H1 (cell line): ENCODE measurements at regions not wholly inside any gene's neighbourhood (a gene's known extent, or its start where the extent isn't known, plus 50 kb on each side); places are given as distances from the start of the nearest gene placed in this dataset.

Experiments
- CTCF ChIA-PET: fragments of 300-600 bp; sonication (Branson Sonifier 250); formaldehyde crosslinking; loops from one replicate; lab custom pipeline; 2021; ENCODE audit not compliant: partially characterized antibody; lab: Charles Lee
- POLR2A ChIA-PET: fragments of 300-600 bp; sonication (Branson Sonifier 250); formaldehyde crosslinking; loops from one replicate; lab custom pipeline; 2021; ENCODE audit warnings: inconsistent platforms; ENCODE audit not compliant: partially characterized antibody; lab: Charles Lee
- DNase-seq, 2 experiments: peaks; one replicate each; pipeline versions ENCODE4 v3.0.0 to v3.0.0-alpha.2; 2010 to 2022; ENCODE audit warnings: low spot score in 2 of 2, low read depth in 1 of 2, mixed read lengths in 1 of 2
- FAIRE-seq: peaks from 2 replicates; lab custom pipeline; 2011; peaks lifted over from hg19 to GRCh38; lab: Jason Lieb, UNC
- H2AFZ ChIP-seq: 2 replicates; pipeline ENCODE4 v1.8.1; 2012; ENCODE audit warnings: low read length, inconsistent platforms
- H2AK5ac ChIP-seq: 2 replicates; pipeline ENCODE4 v1.6.1; 2013; ENCODE audit warnings: low read depth, low read length
- H2BK120ac ChIP-seq: replicated peaks from 2 replicates; pipeline ENCODE3; 2013; ENCODE audit warnings: low read depth, low read length, inconsistent platforms
- H2BK12ac ChIP-seq: 2 replicates; pipeline ENCODE4 v1.6.1; 2013; ENCODE audit warnings: low read depth, low read length
- H2BK15ac ChIP-seq: 2 replicates; pipeline ENCODE4 v1.6.1; 2013; ENCODE audit warnings: low read length
- H2BK20ac ChIP-seq: 2 replicates; pipeline ENCODE4 v1.6.1; 2013; ENCODE audit warnings: low read length
- H2BK5ac ChIP-seq: 2 replicates; pipeline ENCODE4 v1.6.1; 2013; ENCODE audit warnings: low read depth, low read length
- H3K14ac ChIP-seq: 2 replicates; pipeline ENCODE4 v1.6.1; 2013; ENCODE audit warnings: inconsistent platforms; ENCODE audit not compliant: insufficient read length
- H3K18ac ChIP-seq: 2 replicates; pipeline ENCODE4 v1.6.1; 2013; ENCODE audit warnings: low read length; ENCODE audit errors: extremely low read depth
- H3K23ac ChIP-seq: 2 replicates; pipeline ENCODE4 v1.6.1; 2013; ENCODE audit warnings: inconsistent platforms; ENCODE audit not compliant: insufficient read length
- H3K23me2 ChIP-seq: 2 replicates; pipeline ENCODE4 v1.6.1; 2013; ENCODE audit warnings: low read depth, low read length
- H3K27ac ChIP-seq: 2 replicates; pipeline ENCODE4 v1.6.1; 2011; ENCODE audit warnings: low read depth, low read length, inconsistent platforms
- H3K27me3 ChIP-seq, 4 experiments: replicated peaks in 1 of 4; 1 replicate in 1 of 4; 2 replicates in 3 of 4; pipeline versions ENCODE4 v1.6.1 to v1.8.1; 2011 to 2013; ENCODE audit warnings: low read length in 3 of 4, mild to moderate bottlenecking in 3 of 4, inconsistent platforms in 2 of 4, mixed read lengths in 2 of 4, moderate library complexity in 1 of 4; ENCODE audit not compliant: control insufficient read depth in 3 of 4, insufficient read depth in 3 of 4; ENCODE audit errors: extremely low read depth in 1 of 4
- H3K36me3 ChIP-seq, 4 experiments: 2 replicates each; pipeline versions ENCODE4 v1.6.1 to v1.8.1; 2011 to 2013; ENCODE audit warnings: mild to moderate bottlenecking in 4 of 4, low read length in 3 of 4, moderate library complexity in 2 of 4, control low read depth in 1 of 4, inconsistent platforms in 1 of 4; ENCODE audit not compliant: insufficient read depth in 4 of 4, control insufficient read depth in 2 of 4
- H3K4ac ChIP-seq: replicated peaks from 2 replicates; pipeline ENCODE3; 2013; ENCODE audit warnings: low read length, low read depth, mixed read lengths, inconsistent platforms; ENCODE audit not compliant: insufficient read length
- H3K4me1 ChIP-seq, 4 experiments: replicated peaks in 1 of 4; 1 replicate in 1 of 4; 2 replicates in 3 of 4; pipeline versions ENCODE4 v1.6.1 to v1.8.1; 2011 to 2013; ENCODE audit warnings: low read length in 3 of 4, inconsistent platforms in 2 of 4, mixed read lengths in 1 of 4; ENCODE audit not compliant: insufficient read depth in 4 of 4, control insufficient read depth in 3 of 4
- H3K4me2 ChIP-seq, 2 experiments: 2 replicates each; pipeline versions ENCODE4 v1.6.1 to v1.8.1; 2011 to 2013; ENCODE audit warnings: low read depth in 2 of 2, low read length in 2 of 2, control low read depth in 1 of 2, inconsistent platforms in 1 of 2, mild to moderate bottlenecking in 1 of 2; ENCODE audit not compliant: insufficient read depth in 1 of 2
- H3K4me3 ChIP-seq, 4 experiments: fragments of 200-600, 300-600 bp in 1 of 4; sonication (generic), shearing (Covaris generic), sonication (Bioruptor Twin) in 1 of 4; 2 replicates each; pipeline versions ENCODE4 v1.5.1 to v1.8.1; 2011 to 2016; ENCODE audit warnings: low read length in 4 of 4, low read depth in 3 of 4, control low read depth in 2 of 4, inconsistent platforms in 2 of 4, mild to moderate bottlenecking in 2 of 4, mixed read lengths in 1 of 4, moderate library complexity in 1 of 4; ENCODE audit not compliant: insufficient read depth in 2 of 4; ENCODE audit errors: extremely low read depth in 1 of 4
- H3K56ac ChIP-seq: replicated peaks from 2 replicates; pipeline ENCODE3; 2013; ENCODE audit warnings: low read depth, mild to moderate bottlenecking, mixed read lengths, low read length, inconsistent platforms; ENCODE audit not compliant: insufficient read length
- H3K79me1 ChIP-seq: 2 replicates; pipeline ENCODE4 v1.6.1; 2013; ENCODE audit warnings: low read depth, low read length, control low read depth
- H3K79me2 ChIP-seq, 2 experiments: 2 replicates each; pipeline versions ENCODE4 v1.6.1 to v1.8.1; 2012 to 2013; ENCODE audit warnings: low read length in 2 of 2, mild to moderate bottlenecking in 2 of 2, inconsistent platforms in 1 of 2; ENCODE audit not compliant: insufficient read depth in 2 of 2, control insufficient read depth in 1 of 2
- H3K9ac ChIP-seq, 4 experiments: replicated peaks in 1 of 4; 1 replicate in 1 of 4; 2 replicates in 3 of 4; pipeline versions ENCODE4 v1.6.1 to v1.8.1; 2011 to 2013; ENCODE audit warnings: low read depth in 3 of 4, low read length in 3 of 4, control low read depth in 2 of 4, mild to moderate bottlenecking in 2 of 4, moderate library complexity in 2 of 4, inconsistent platforms in 1 of 4; ENCODE audit errors: extremely low read depth in 1 of 4
- H3K9me3 ChIP-seq, 2 experiments: 2 replicates each; pipeline versions ENCODE4 v1.6.1 to v1.8.1; 2012 to 2013; ENCODE audit warnings: mild to moderate bottlenecking in 2 of 2, moderate library complexity in 2 of 2, control low read depth in 1 of 2, inconsistent platforms in 1 of 2, low read depth in 1 of 2, low read length in 1 of 2, mixed read lengths in 1 of 2; ENCODE audit not compliant: insufficient read depth in 2 of 2
- H4K20me1 ChIP-seq, 2 experiments: replicated peaks in 1 of 2; 2 replicates each; pipeline versions ENCODE3 to v1.8.1; 2011 to 2013; ENCODE audit warnings: inconsistent platforms in 2 of 2, low read length in 2 of 2, mild to moderate bottlenecking in 1 of 2; ENCODE audit not compliant: insufficient read depth in 2 of 2, control insufficient read depth in 1 of 2
- H4K5ac ChIP-seq: 2 replicates; pipeline ENCODE4 v1.6.1; 2013; ENCODE audit warnings: low read length, low read depth, mixed read lengths, inconsistent platforms; ENCODE audit not compliant: insufficient read length
- H4K8ac ChIP-seq: 2 replicates; pipeline ENCODE4 v1.8.0; 2013; ENCODE audit warnings: mild to moderate bottlenecking, moderate library complexity, low read length, inconsistent platforms; ENCODE audit not compliant: insufficient read depth; ENCODE audit errors: extremely low read depth
- H4K91ac ChIP-seq: replicated peaks from 2 replicates; pipeline ENCODE3; 2013; ENCODE audit warnings: low read length, mixed read lengths, inconsistent platforms; ENCODE audit not compliant: insufficient read length
- CHD1 ChIP-seq: IDR thresholded peaks from 2 replicates; pipeline ENCODE4 v1.6.1; 2012; ENCODE audit warnings: low read depth, low read length, improper control_type of control experiment
- EZH2 ChIP-seq: fragments of 200-600 bp; sonication (generic); IDR thresholded peaks from 2 replicates; pipeline ENCODE4 v1.7.1; 2012; ENCODE audit warnings: low read depth, mild to moderate bottlenecking, moderate library complexity, low read length, inconsistent platforms; ENCODE audit not compliant: severe bottlenecking
- WGBS, 2 experiments: shearing (Covaris generic) in 1 of 2; methylation state at CpG; one replicate each; pipeline versions ENCODE4 v1.1.6 to v1.1.7; 2013 to 2015; ENCODE audit warnings: low lambda C conversion rate in 2 of 2, mixed read lengths in 2 of 2, inconsistent platforms in 1 of 2, low coverage in 1 of 2, missing lambda C conversion rate in 1 of 2; ENCODE audit not compliant: insufficient replicate concordance in 2 of 2, insufficient coverage in 1 of 2, insufficient read length in 1 of 2; ENCODE audit errors: extremely low coverage in 1 of 2, missing lambda C conversion rate in 1 of 2; 5-methylcytosine and 5-hydroxymethylcytosine counted together

DNA sequence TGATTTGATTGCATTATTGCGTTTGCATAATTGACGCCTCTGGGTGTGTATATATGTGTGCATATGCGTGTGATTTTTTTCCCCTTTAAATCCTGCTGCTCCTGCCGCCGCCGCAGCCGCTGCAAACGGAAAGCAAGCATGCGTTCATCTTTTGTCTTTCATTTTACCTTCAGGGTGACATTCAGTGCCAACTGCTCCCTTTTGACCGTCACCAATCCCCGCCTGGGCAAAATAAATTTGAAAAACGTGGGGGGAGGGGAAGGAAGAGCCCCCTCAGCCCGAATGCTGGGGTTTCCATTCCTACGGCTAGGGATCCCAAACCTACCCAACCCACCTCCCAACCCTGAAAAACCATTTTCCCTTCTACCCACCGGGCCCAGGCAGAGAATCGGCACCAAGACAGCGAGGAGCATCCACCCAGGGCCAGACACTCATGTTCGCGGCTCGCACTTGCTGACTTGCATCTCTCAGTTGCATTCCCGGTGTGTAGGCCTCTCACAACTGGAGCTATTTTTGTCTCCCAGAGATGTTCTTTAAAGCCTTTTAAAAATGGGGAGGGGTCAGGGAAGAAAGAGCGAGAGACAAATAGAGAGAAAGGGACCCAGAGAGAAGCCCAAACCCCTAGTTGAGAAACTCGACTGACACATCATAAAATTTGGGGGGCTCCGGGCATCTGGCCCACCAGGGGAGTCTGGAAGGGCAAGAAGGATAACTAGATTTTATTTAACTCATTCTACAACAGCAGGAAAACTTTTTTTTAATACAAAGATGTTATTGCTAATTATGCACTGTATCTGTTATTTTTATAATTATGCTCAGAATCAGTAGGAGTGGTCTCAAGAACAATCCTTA is 367.1 kb upstream of the ESRRG start:
- Histone ChIP-seq H3K4me2 (peak overlapping the region; percentile 79 to 96), H3K79me1 (no peaks in the 10 kb centered on the region), H3K23me2 (peaks cover 19% of the 10 kb centered on the region), H2BK15ac (no peak overlapping the region), H3K56ac (no peak overlapping the region), H3K18ac (no peak overlapping the region), H2BK120ac (no peak overlapping the region), H2BK20ac (0 out of 2 replicates have a peak overlapping the region, but pooled peaks have one; percentile 40), H3K23ac (no peak overlapping the region), H3K27ac (no peak overlapping the region), H2BK5ac (no peak overlapping the region), H4K5ac (no peak overlapping the region), H4K91ac (no peak overlapping the region), H3K36me3 (no peaks in the 10 kb centered on the region), H3K9ac (no peak overlapping the region), H3K4me3 (peak overlapping the region; percentile 47 to 76 (median 54)), H4K20me1 (peaks cover 0 to 1% of the 10 kb centered on the region in 2 experiments), H3K27me3 (peaks cover 5 to 33% (median 22%) of the 10 kb centered on the region in 4 experiments), H3K9me3 (no peaks in the 10 kb centered on the region), H2AK5ac (no peak overlapping the region), H2AFZ (no peak overlapping the region), H3K79me2 (no peaks in the 10 kb centered on the region), H3K14ac (no peak overlapping the region), H4K8ac (no peak overlapping the region; the same call in 1 of the 2 replicates), H2BK12ac (no peak overlapping the region), H3K4ac (no peak overlapping the region), H3K4me1 (peaks cover 2 to 9% (median 2%) of the 10 kb centered on the region in 4 experiments; a peak in 5 of 7 replicates)
- peak; percentile 56 for TF ChIP-seq EZH2
- TF ChIP-seq CHD1: no peak
- CTCF ChIA-PET: no interaction called here
- DNase-seq: peak in 1 of 2 experiments; percentile 43
- FAIRE-seq: no peak
- WGBS, 2 experiments: 19% methylated on average over 24 of the region's 24 CpGs; no CpG with 5 or more reads in 1 of the 2 experiments
- POLR2A ChIA-PET: no interaction called here
